ENCODE measurements at regions not wholly inside any gene's neighbourhood (a gene's known extent, or its start where the extent isn't known, plus 50 kb on each side); places are given as distances from the start of the nearest gene placed in this dataset.

- Mint-ChIP-seq H3K4me1 (no peaks in the 10 kb centered on the region), H3K36me3 (no peaks in the 10 kb centered on the region), H3K4me3 (no peak overlapping the region), H3K27me3 (ENCODE audit: low read depth in 3 of 3) (peaks cover 0 to 8% (median 1%) of the 10 kb centered on the region in 3 donors), H3K9me3 (peaks cover 0 to 11% (median 0%) of the 10 kb centered on the region in 7 donors), H3K27ac (no peak overlapping the region)
- no peak for TF ChIP-seq CTCF (IDR thresholded peaks at IDR 0.05)
- Histone ChIP-seq H3K4me1 (ENCODE audit: control insufficient read depth in 1 of 2, insufficient read depth in 2 of 2, low read length in 2 of 2) (no peaks in the 10 kb centered on the region), H3K27ac (ENCODE audit: low read depth in 1 of 2, low read length in 2 of 2) (no peak overlapping the region), H3K36me3 (replicated peaks in 1 of 2; ENCODE audit: control insufficient read depth in 1 of 2, insufficient read depth in 2 of 2, low read length in 2 of 2) (no peaks in the 10 kb centered on the region), H3K4me3 (replicated peaks in 1 of 3; ENCODE audit: low read depth in 2 of 3, low read length in 3 of 3) (no peak overlapping the region), H3K79me2 (ENCODE audit: insufficient read depth, low read length) (no peaks in the 10 kb centered on the region), H2AFZ (ENCODE audit: insufficient read depth, low read depth, low read length, poor library complexity, severe bottlenecking) (no peak overlapping the region), H3K27me3 (ENCODE audit: control insufficient read depth in 2 of 2, insufficient read depth in 2 of 2, low read length in 2 of 2) (no peaks in the 10 kb centered on the region), H3K4me2 (replicated peaks; ENCODE audit: extremely low read depth, low read length, poor library complexity, severe bottlenecking) (no peak overlapping the region), H3K9me3 (replicated peaks in 1 of 2; ENCODE audit: control insufficient read depth in 1 of 2, insufficient read depth in 1 of 2, low read length in 2 of 2) (no peaks in the 10 kb centered on the region), H3K9ac (ENCODE audit: insufficient read depth, low read length, poor library complexity, severe bottlenecking) (no peak overlapping the region), H4K20me1 (ENCODE audit: insufficient read depth, low read length) (no peaks in the 10 kb centered on the region)
- 93% methylated on average over 1 of the region's 2 CpGs for WGBS (ENCODE audit: insufficient coverage)
- intact Hi-C loops (cut with micrococcal nuclease), result no loop called here
- no peak for DNase-seq
Measured at GRCh38 chr5:167845952-167846351, 445.5 kb upstream of the WWC1 start.

GRCh38 chr5:167849874-167850273, 441.6 kb upstream of the WWC1 start:
- WGBS (ENCODE audit: insufficient coverage), result 90% methylated on average over 4 of the region's 4 CpGs
- H3K4me3 ChIP-seq (replicated peaks in 1 of 3; ENCODE audit: low read depth in 2 of 3, low read length in 3 of 3), result no peak overlapping the region
- no peaks in the 10 kb centered on the region for H3K4me1 ChIP-seq (ENCODE audit: control insufficient read depth in 1 of 2, insufficient read depth in 2 of 2, low read length in 2 of 2)
- H3K27ac Mint-ChIP-seq, result no peak overlapping the region
- DNase-seq, result no peak
- H3K4me2 ChIP-seq (replicated peaks; ENCODE audit: extremely low read depth, low read length, poor library complexity, severe bottlenecking), result no peak overlapping the region
- H3K36me3 ChIP-seq (replicated peaks in 1 of 2; ENCODE audit: control insufficient read depth in 1 of 2, insufficient read depth in 2 of 2, low read length in 2 of 2), result no peaks in the 10 kb centered on the region
- H3K9ac ChIP-seq (ENCODE audit: insufficient read depth, low read length, poor library complexity, severe bottlenecking), result no peak overlapping the region
- H3K79me2 ChIP-seq (ENCODE audit: insufficient read depth, low read length), result no peaks in the 10 kb centered on the region
- peaks cover 0 to 11% (median 1%) of the 10 kb centered on the region in 7 donors for H3K9me3 Mint-ChIP-seq
- H3K4me3 Mint-ChIP-seq, result no peak overlapping the region
- H3K27me3 ChIP-seq (ENCODE audit: control insufficient read depth in 2 of 2, insufficient read depth in 2 of 2, low read length in 2 of 2), result no peaks in the 10 kb centered on the region
- H3K9me3 ChIP-seq (replicated peaks in 1 of 2; ENCODE audit: control insufficient read depth in 1 of 2, insufficient read depth in 1 of 2, low read length in 2 of 2), result no peaks in the 10 kb centered on the region
- no peak overlapping the region for H2AFZ ChIP-seq (ENCODE audit: insufficient read depth, low read depth, low read length, poor library complexity, severe bottlenecking)
- no peak overlapping the region for H3K27ac ChIP-seq (ENCODE audit: low read depth in 1 of 2, low read length in 2 of 2)
- H3K4me1 Mint-ChIP-seq, result no peaks in the 10 kb centered on the region
- no peak for TF ChIP-seq CTCF (IDR thresholded peaks at IDR 0.05)
- intact Hi-C loops (cut with micrococcal nuclease), result no loop called here
- no peaks in the 10 kb centered on the region for H3K36me3 Mint-ChIP-seq
- H3K27me3 Mint-ChIP-seq (ENCODE audit: low read depth in 3 of 3), result peaks cover 1 to 7% (median 2%) of the 10 kb centered on the region in 3 donors
- no peaks in the 10 kb centered on the region for H4K20me1 ChIP-seq (ENCODE audit: insufficient read depth, low read length)

Data from CD14-positive monocyte (primary cell).